ENCODE measurements at regions not wholly inside any gene's neighbourhood (a gene's known extent, or its start where the extent isn't known, plus 50 kb on each side); places are given as distances from the start of the nearest gene placed in this dataset.

DNA sequence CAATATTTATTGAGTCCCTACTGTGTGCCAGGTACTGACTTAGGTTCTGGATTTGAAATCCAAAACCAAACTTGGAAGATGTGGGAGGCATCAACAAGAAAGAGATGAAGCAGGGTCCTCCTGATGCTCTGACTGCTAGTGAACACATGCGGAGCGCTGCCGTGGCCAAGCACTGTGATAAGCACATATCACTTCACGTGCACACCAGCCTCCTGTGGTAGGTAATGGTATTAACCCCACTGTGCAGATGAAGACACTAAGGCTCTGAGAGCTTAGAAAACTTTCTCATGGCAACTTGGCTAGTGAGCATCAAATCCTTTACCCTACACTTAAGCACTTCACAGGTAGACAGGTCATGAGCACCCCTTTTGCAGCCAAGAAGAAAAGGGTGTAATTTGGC, 216.1 kb downstream of the HAUS1 start:
- peak; percentile 89 for ATAC-seq
- Histone ChIP-seq H3K27ac (ENCODE audit: extremely low read depth, low read depth, low read length) (no peak overlapping the region), H4K20me1 (replicated peaks; ENCODE audit: control insufficient read depth, insufficient read depth, low read length) (no peaks in the 10 kb centered on the region), H2AFZ (ENCODE audit: low read depth, low read length) (no peak overlapping the region), H3K79me2 (ENCODE audit: control insufficient read depth, insufficient read depth, low read length) (no peaks in the 10 kb centered on the region), H3K4me2 (ENCODE audit: insufficient read depth, low read length) (no peak overlapping the region), H3K9me3 (replicated peaks; ENCODE audit: control insufficient read depth, insufficient read depth, low read depth, low read length) (no peaks in the 10 kb centered on the region), H3K9me1 (ENCODE audit: control insufficient read depth, insufficient read depth, low read length) (no peaks in the 10 kb centered on the region), H3K36me3 (ENCODE audit: control insufficient read depth, insufficient read depth, low read length) (no peaks in the 10 kb centered on the region), H3K27me3 (ENCODE audit: control insufficient read depth in 2 of 2, insufficient read depth in 2 of 2, low read length in 2 of 2) (peaks cover 0 to 14% of the 10 kb centered on the region in 2 experiments; a peak in 2 of 5 replicates), H3K4me1 (replicated peaks in 1 of 2; ENCODE audit: control insufficient read depth in 2 of 2, insufficient read depth in 2 of 2, low read length in 2 of 2) (no peaks in the 10 kb centered on the region; a peak in 1 of 5 replicates), H3K9ac (ENCODE audit: insufficient read depth in 1 of 2, low read depth in 2 of 2, low read length in 2 of 2) (no peak overlapping the region), H3K4me3 (no peak overlapping the region)
- no TSS peak for BruUV-seq (replicated peaks)
- peak; percentile 17 to 35 (median 24) for DNase-seq (ENCODE audit: extremely low read depth in 1 of 4, low spot score in 3 of 4)
- intact Hi-C loops (cut with micrococcal nuclease): no loop called here
- 8% methylated on average over 4 of the region's 4 CpGs for WGBS (ENCODE audit: insufficient coverage, low coverage, missing lambda C conversion rate)
- in situ Hi-C loops (cut with MboI): no loop called here
- FAIRE-seq: no peak
- CTCF ChIA-PET (ENCODE audit: low intra/inter-chr PET ratio): no interaction called here
- POLR2A ChIA-PET: interaction anchor here (0.6 kb wide), 2 partner anchors 98 to 147 kb away, joined by 3 read pairs; no protein-coding TSS in a partner anchor
- TF ChIP-seq, protein P1, sequence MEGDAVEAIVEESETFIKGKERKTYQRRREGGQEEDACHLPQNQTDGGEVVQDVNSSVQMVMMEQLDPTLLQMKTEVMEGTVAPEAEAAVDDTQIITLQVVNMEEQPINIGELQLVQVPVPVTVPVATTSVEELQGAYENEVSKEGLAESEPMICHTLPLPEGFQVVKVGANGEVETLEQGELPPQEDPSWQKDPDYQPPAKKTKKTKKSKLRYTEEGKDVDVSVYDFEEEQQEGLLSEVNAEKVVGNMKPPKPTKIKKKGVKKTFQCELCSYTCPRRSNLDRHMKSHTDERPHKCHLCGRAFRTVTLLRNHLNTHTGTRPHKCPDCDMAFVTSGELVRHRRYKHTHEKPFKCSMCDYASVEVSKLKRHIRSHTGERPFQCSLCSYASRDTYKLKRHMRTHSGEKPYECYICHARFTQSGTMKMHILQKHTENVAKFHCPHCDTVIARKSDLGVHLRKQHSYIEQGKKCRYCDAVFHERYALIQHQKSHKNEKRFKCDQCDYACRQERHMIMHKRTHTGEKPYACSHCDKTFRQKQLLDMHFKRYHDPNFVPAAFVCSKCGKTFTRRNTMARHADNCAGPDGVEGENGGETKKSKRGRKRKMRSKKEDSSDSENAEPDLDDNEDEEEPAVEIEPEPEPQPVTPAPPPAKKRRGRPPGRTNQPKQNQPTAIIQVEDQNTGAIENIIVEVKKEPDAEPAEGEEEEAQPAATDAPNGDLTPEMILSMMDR (IDR thresholded peaks at IDR 0.05 in 2 of 3, conservative IDR thresholded peaks at IDR 0.05 in 1 of 3; ENCODE audit: insufficient read depth in 2 of 3, low read depth in 1 of 3, low read length in 3 of 3): peak in 2 of 3 experiments; percentile 37 to 40; a peak in 4 of 6 replicates
- TF ChIP-seq TAF9B (IDR thresholded peaks at IDR 0.05; ENCODE audit: partially characterized antibody) (no peak), POLR3A (IDR thresholded peaks at IDR 0.05; ENCODE audit: borderline replicate concordance, extremely low read depth, insufficient read depth, insufficient read length) (no peak), CHD4 (IDR thresholded peaks at IDR 0.05; ENCODE audit: insufficient read depth, insufficient replicate concordance, low read depth, low read length, poor library complexity, severe bottlenecking) (no peak), MYBL2 (IDR thresholded peaks at IDR 0.05; ENCODE audit: low read depth) (no peak), MYBL2 (CRISPR knock-in tag; IDR thresholded peaks at IDR 0.05; ENCODE audit: borderline replicate concordance) (no peak), ZBTB7A (IDR thresholded peaks at IDR 0.05; ENCODE audit: borderline replicate concordance, control insufficient read depth, low read depth, low read length) (no peak), BHLHE40 (IDR thresholded peaks at IDR 0.05; ENCODE audit: low read length) (peak; percentile 82), CBFA2T2 (conservative IDR thresholded peaks at IDR 0.05) (no peak), ETV6 (IDR thresholded peaks at IDR 0.05; ENCODE audit: borderline replicate concordance in 1 of 2, low read depth in 2 of 2, low read length in 1 of 2) (no peak), ETV6 (CRISPR knock-in tag; IDR thresholded peaks at IDR 0.05; ENCODE audit: borderline replicate concordance) (no peak)
- TF ChIP-seq, protein P2, sequence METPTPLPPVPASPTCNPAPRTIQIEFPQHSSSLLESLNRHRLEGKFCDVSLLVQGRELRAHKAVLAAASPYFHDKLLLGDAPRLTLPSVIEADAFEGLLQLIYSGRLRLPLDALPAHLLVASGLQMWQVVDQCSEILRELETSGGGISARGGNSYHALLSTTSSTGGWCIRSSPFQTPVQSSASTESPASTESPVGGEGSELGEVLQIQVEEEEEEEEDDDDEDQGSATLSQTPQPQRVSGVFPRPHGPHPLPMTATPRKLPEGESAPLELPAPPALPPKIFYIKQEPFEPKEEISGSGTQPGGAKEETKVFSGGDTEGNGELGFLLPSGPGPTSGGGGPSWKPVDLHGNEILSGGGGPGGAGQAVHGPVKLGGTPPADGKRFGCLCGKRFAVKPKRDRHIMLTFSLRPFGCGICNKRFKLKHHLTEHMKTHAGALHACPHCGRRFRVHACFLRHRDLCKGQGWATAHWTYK (CRISPR knock-in tag; IDR thresholded peaks at IDR 0.05): no peak
- TF ChIP-seq, protein P3, sequence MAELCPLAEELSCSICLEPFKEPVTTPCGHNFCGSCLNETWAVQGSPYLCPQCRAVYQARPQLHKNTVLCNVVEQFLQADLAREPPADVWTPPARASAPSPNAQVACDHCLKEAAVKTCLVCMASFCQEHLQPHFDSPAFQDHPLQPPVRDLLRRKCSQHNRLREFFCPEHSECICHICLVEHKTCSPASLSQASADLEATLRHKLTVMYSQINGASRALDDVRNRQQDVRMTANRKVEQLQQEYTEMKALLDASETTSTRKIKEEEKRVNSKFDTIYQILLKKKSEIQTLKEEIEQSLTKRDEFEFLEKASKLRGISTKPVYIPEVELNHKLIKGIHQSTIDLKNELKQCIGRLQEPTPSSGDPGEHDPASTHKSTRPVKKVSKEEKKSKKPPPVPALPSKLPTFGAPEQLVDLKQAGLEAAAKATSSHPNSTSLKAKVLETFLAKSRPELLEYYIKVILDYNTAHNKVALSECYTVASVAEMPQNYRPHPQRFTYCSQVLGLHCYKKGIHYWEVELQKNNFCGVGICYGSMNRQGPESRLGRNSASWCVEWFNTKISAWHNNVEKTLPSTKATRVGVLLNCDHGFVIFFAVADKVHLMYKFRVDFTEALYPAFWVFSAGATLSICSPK (IDR thresholded peaks at IDR 0.05; ENCODE audit: borderline replicate concordance): no peak
- TF ChIP-seq, protein P4, sequence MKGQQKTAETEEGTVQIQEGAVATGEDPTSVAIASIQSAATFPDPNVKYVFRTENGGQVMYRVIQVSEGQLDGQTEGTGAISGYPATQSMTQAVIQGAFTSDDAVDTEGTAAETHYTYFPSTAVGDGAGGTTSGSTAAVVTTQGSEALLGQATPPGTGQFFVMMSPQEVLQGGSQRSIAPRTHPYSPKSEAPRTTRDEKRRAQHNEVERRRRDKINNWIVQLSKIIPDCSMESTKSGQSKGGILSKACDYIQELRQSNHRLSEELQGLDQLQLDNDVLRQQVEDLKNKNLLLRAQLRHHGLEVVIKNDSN (CRISPR knock-in tag; IDR thresholded peaks at IDR 0.05): 0 out of 2 replicates have a peak, but pooled peaks have one; percentile 11
